Calu3 (cell line): ENCODE measurements at regions not wholly inside any gene's neighbourhood (a gene's known extent, or its start where the extent isn't known, plus 50 kb on each side); places are given as distances from the start of the nearest gene placed in this dataset.
"Not testable (repeated sequence)": the region's sequence is repeated elsewhere in the genome, so short reads cannot be mapped to it uniquely, and the experiment has no call there.

Source experiments
- BruUV-seq: library from RNA; stranded (reverse); fragments of 400-500 nt; replicated peaks from 2 replicates; lab custom pipeline; 2021; lab: Mats Ljungman, UMichigan
- CTCF ChIA-PET: fragments of 300-600 bp; sonication (Branson Sonifier 250); formaldehyde crosslinking; loops from one replicate; lab custom pipeline; 2022; ENCODE audit warnings: antibody characterized with exemption; lab: Charles Lee
- DNase-seq: peaks from one replicate; pipeline ENCODE4 v3.0.0; 2022
- H3K27ac Mint-ChIP-seq: one replicate; pipeline ENCODE4 v1.8.0; 2022; ENCODE audit warnings: mixed read lengths; ENCODE audit not compliant: unreplicated experiment
- H3K27me3 Mint-ChIP-seq: one replicate; pipeline ENCODE4 v1.8.0; 2022; ENCODE audit warnings: mixed read lengths; ENCODE audit not compliant: unreplicated experiment
- H3K36me3 Mint-ChIP-seq: one replicate; pipeline ENCODE4 v1.8.0; 2022; ENCODE audit warnings: mild to moderate bottlenecking, moderate library complexity, mixed read lengths; ENCODE audit not compliant: insufficient read depth, unreplicated experiment
- H3K4me1 Mint-ChIP-seq: one replicate; pipeline ENCODE4 v1.8.0; 2022; ENCODE audit warnings: mild to moderate bottlenecking, low read depth, mixed read lengths; ENCODE audit not compliant: unreplicated experiment
- H3K4me3 Mint-ChIP-seq: one replicate; pipeline ENCODE4 v1.8.0; 2022; ENCODE audit warnings: mild to moderate bottlenecking, low read depth, moderate library complexity, mixed read lengths; ENCODE audit not compliant: unreplicated experiment
- H3K9me3 Mint-ChIP-seq: one replicate; pipeline ENCODE4 v1.8.0; 2022; ENCODE audit warnings: low read depth, mixed read lengths; ENCODE audit not compliant: unreplicated experiment
- CTCF ChIP-seq: fragments of 200-600 bp; IDR thresholded peaks from one replicate; pipeline ENCODE4 v1.8.0; 2022; ENCODE audit warnings: antibody characterized with exemption; ENCODE audit not compliant: unreplicated experiment
- intact Hi-C: fragments of 100-400 bp; cut with micrococcal nuclease; formaldehyde crosslinking; loops from one replicate; pipeline ENCODE4 v1.10.0; 2022; ENCODE audit not compliant: unreplicated experiment

- Mint-ChIP-seq H3K27ac (peak overlapping the region; percentile 35), H3K4me1 (peaks cover 33% of the 10 kb centered on the region), H3K27me3 (no peaks in the 10 kb centered on the region), H3K4me3 (no peak overlapping the region), H3K9me3 (no peaks in the 10 kb centered on the region), H3K36me3 (peaks cover 12% of the 10 kb centered on the region)
- BruUV-seq, result no TSS peak
- no peak for DNase-seq
- no peak for TF ChIP-seq CTCF
- intact Hi-C loops, result no loop called here
- CTCF ChIA-PET, result interaction anchor here (0.7 kb wide), 1 partner anchor 51 kb away, joined by 3 read pairs; no protein-coding TSS in a partner anchor
These were observed 51.8 kb upstream of the PMAIP1 start for GRCh38 chr18:59848002-59848401.

DNA sequence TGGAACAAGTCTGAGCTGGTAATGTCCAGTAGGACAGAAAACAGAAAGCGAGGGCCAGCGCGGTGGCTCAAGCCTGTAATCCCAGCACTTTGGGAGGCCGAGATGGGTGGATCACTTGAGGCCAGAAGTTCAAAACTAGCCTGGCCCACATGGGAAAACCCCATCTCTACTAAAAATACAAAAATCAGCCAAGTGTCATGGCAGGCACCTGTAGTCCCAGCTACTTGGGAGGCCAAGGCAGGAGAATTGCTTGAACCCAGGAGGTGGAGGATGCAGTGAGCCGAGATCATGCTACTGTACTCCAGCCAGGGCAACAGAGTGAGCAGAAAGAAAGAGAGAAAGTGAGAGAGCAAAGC is 52.3 kb upstream of the PMAIP1 start:
- Mint-ChIP-seq H3K36me3 (peaks cover 12% of the 10 kb centered on the region), H3K27ac (peak overlapping the region; percentile 35), H3K4me1 (peaks cover 39% of the 10 kb centered on the region), H3K4me3 (peak overlapping the region; percentile 42)
- CTCF ChIA-PET, H3K27me3 Mint-ChIP-seq, intact Hi-C loops, H3K9me3 Mint-ChIP-seq, BruUV-seq, DNase-seq: not testable (repeated sequence)

- Mint-ChIP-seq H3K4me3 (peak overlapping the region; percentile 42), H3K27ac (peak overlapping the region; percentile 35)
- CTCF ChIA-PET, result interaction anchor here (1.1 kb wide), 1 partner anchor 36 kb away, joined by 3 read pairs; no protein-coding TSS in a partner anchor
These were observed 52.8 kb upstream of the PMAIP1 start for GRCh38 chr18:59846814-59847490.

GRCh38 chr18:59842947-59843346 is 56.8 kb upstream of the PMAIP1 start:
- Mint-ChIP-seq H3K27ac (peak overlapping the region; percentile 26), H3K4me1 (peaks cover 57% of the 10 kb centered on the region), H3K27me3 (no peaks in the 10 kb centered on the region), H3K4me3 (no peak overlapping the region), H3K36me3 (peaks cover 18% of the 10 kb centered on the region), H3K9me3 (no peaks in the 10 kb centered on the region)
- DNase-seq, result no peak
- intact Hi-C loops, result no loop called here
- no TSS peak for BruUV-seq
- CTCF ChIA-PET, result no interaction called here
- TF ChIP-seq CTCF, result no peak

More at GRCh38 chr18:59846814-59847490, 52.8 kb upstream of the PMAIP1 start:
- H3K27me3 Mint-ChIP-seq, result no peaks in the 10 kb centered on the region
- no peak for TF ChIP-seq CTCF
- TSS peak; percentile 37 for BruUV-seq
- peaks cover 41% of the 10 kb centered on the region for H3K4me1 Mint-ChIP-seq
- no peaks in the 10 kb centered on the region for H3K9me3 Mint-ChIP-seq
- intact Hi-C loops, result no loop called here
- H3K36me3 Mint-ChIP-seq, result peaks cover 12% of the 10 kb centered on the region
- DNase-seq, result peak; percentile 79
